ENCODE measurements at regions not wholly inside any gene's neighbourhood (a gene's known extent, or its start where the extent isn't known, plus 50 kb on each side); places are given as distances from the start of the nearest gene placed in this dataset.

GRCh38 chr7:10593080-10593479, 380.6 kb upstream of the PHF14 start:
- ChIA-PET POLR2A (no interaction called here), CTCF (interaction anchor here (0.7 kb wide), 1 partner anchor 968 kb away, joined by 3 read pairs; no protein-coding TSS in a partner anchor)
- Histone ChIP-seq H3K4me3 (ENCODE audit: low read length) (no peak overlapping the region), H3K9me3 (ENCODE audit: control insufficient read depth in 2 of 3, low read length in 3 of 3) (no peaks in the 10 kb centered on the region), H3K27me3 (ENCODE audit: control insufficient read depth in 2 of 2, insufficient read depth in 2 of 2, low read length in 2 of 2) (no peaks in the 10 kb centered on the region), H3K4me1 (ENCODE audit: control insufficient read depth in 2 of 2, insufficient read depth in 2 of 2, low read length in 2 of 2) (no peaks in the 10 kb centered on the region), H3K36me3 (ENCODE audit: control insufficient read depth in 2 of 3, insufficient read depth in 3 of 3, low read length in 3 of 3) (no peaks in the 10 kb centered on the region), H3K27ac (ENCODE audit: low read depth, low read length) (no peak overlapping the region)
- intact Hi-C loops (cut with micrococcal nuclease), result no loop called here
- Mint-ChIP-seq H3K9me3 (peaks cover 0 to 5% (median 0%) of the 10 kb centered on the region in 11 donors), H3K27me3 (peaks cover 0 to 11% (median 0%) of the 10 kb centered on the region in 5 donors), H3K4me3 (no peak overlapping the region), H3K27ac (no peak overlapping the region), H3K4me1 (no peaks in the 10 kb centered on the region), H3K36me3 (no peaks in the 10 kb centered on the region)
- no peak for ATAC-seq
- no peak for DNase-seq

- ChIA-PET CTCF (no interaction called here), POLR2A (no interaction called here)
- H3K9me3 Mint-ChIP-seq, result no peaks in the 10 kb centered on the region
- no peaks in the 10 kb centered on the region for H3K4me1 Mint-ChIP-seq
- ATAC-seq (no peak), DNase-seq (no peak)
- Histone ChIP-seq H3K27ac (ENCODE audit: low read depth, low read length) (no peak overlapping the region), H3K4me1 (ENCODE audit: control insufficient read depth in 2 of 2, insufficient read depth in 2 of 2, low read length in 2 of 2) (no peaks in the 10 kb centered on the region), H3K4me3 (ENCODE audit: low read length) (no peak overlapping the region), H3K36me3 (ENCODE audit: control insufficient read depth in 2 of 3, insufficient read depth in 3 of 3, low read length in 3 of 3) (no peaks in the 10 kb centered on the region), H3K27me3 (ENCODE audit: control insufficient read depth in 2 of 2, insufficient read depth in 2 of 2, low read length in 2 of 2) (no peaks in the 10 kb centered on the region), H3K9me3 (ENCODE audit: control insufficient read depth in 2 of 3, low read length in 3 of 3) (no peaks in the 10 kb centered on the region)
- no peak overlapping the region for H3K4me3 Mint-ChIP-seq
- no peak overlapping the region for H3K27ac Mint-ChIP-seq
- H3K36me3 Mint-ChIP-seq, result no peaks in the 10 kb centered on the region
- H3K27me3 Mint-ChIP-seq, result no peaks in the 10 kb centered on the region
- intact Hi-C loops (cut with micrococcal nuclease), result no loop called here
Measured at GRCh38 chr7:10596827-10597226, 376.8 kb upstream of the PHF14 start.

- Histone ChIP-seq H3K9me3 (ENCODE audit: control insufficient read depth in 2 of 3, low read length in 3 of 3) (no peaks in the 10 kb centered on the region), H3K4me3 (ENCODE audit: low read length) (no peak overlapping the region), H3K4me1 (ENCODE audit: control insufficient read depth in 2 of 2, insufficient read depth in 2 of 2, low read length in 2 of 2) (no peaks in the 10 kb centered on the region), H3K36me3 (ENCODE audit: control insufficient read depth in 2 of 3, insufficient read depth in 3 of 3, low read length in 3 of 3) (no peaks in the 10 kb centered on the region), H3K27ac (ENCODE audit: low read depth, low read length) (no peak overlapping the region), H3K27me3 (ENCODE audit: control insufficient read depth in 2 of 2, insufficient read depth in 2 of 2, low read length in 2 of 2) (no peaks in the 10 kb centered on the region)
- DNase-seq, result no peak
- no peak overlapping the region for H3K27ac Mint-ChIP-seq
- no peak overlapping the region for H3K4me3 Mint-ChIP-seq
- H3K4me1 Mint-ChIP-seq, result no peaks in the 10 kb centered on the region
- no peak for ATAC-seq
- intact Hi-C loops (cut with micrococcal nuclease), result no loop called here
- no peaks in the 10 kb centered on the region for H3K27me3 Mint-ChIP-seq
- CTCF ChIA-PET, result no interaction called here
- POLR2A ChIA-PET, result no interaction called here
- H3K36me3 Mint-ChIP-seq, result no peaks in the 10 kb centered on the region
- H3K9me3 Mint-ChIP-seq, result no peaks in the 10 kb centered on the region
Measured at GRCh38 chr7:10604128-10604527, 369.5 kb upstream of the PHF14 start.

GRCh38 chr7:10612950-10613349, 360.7 kb upstream of the PHF14 start:
- H3K27me3 Mint-ChIP-seq, result peaks cover 0 to 5% (median 0%) of the 10 kb centered on the region in 5 donors
- DNase-seq, result no peak
- H3K4me1 ChIP-seq (ENCODE audit: control insufficient read depth in 2 of 2, insufficient read depth in 2 of 2, low read length in 2 of 2), result no peaks in the 10 kb centered on the region
- no peaks in the 10 kb centered on the region for H3K9me3 ChIP-seq (ENCODE audit: control insufficient read depth in 2 of 3, low read length in 3 of 3)
- H3K36me3 ChIP-seq (ENCODE audit: control insufficient read depth in 2 of 3, insufficient read depth in 3 of 3, low read length in 3 of 3), result no peaks in the 10 kb centered on the region
- H3K36me3 Mint-ChIP-seq, result no peaks in the 10 kb centered on the region
- ChIA-PET POLR2A (no interaction called here), CTCF (no interaction called here)
- H3K4me3 Mint-ChIP-seq, result no peak overlapping the region
- peaks cover 0 to 5% (median 0%) of the 10 kb centered on the region in 11 donors for H3K9me3 Mint-ChIP-seq
- no peak for ATAC-seq
- H3K27ac ChIP-seq (ENCODE audit: low read depth, low read length), result no peak overlapping the region
- no peaks in the 10 kb centered on the region for H3K27me3 ChIP-seq (ENCODE audit: control insufficient read depth in 2 of 2, insufficient read depth in 2 of 2, low read length in 2 of 2)
- no peaks in the 10 kb centered on the region for H3K4me1 Mint-ChIP-seq
- no peak overlapping the region for H3K27ac Mint-ChIP-seq
- intact Hi-C loops (cut with micrococcal nuclease), result no loop called here
- no peak overlapping the region for H3K4me3 ChIP-seq (ENCODE audit: low read length)

GRCh38 chr7:10618953-10619352, 354.7 kb upstream of the PHF14 start:
- Mint-ChIP-seq H3K9me3 (peaks cover 0 to 5% (median 0%) of the 10 kb centered on the region in 11 donors), H3K4me1 (no peaks in the 10 kb centered on the region), H3K27me3 (peaks cover 0 to 11% (median 0%) of the 10 kb centered on the region in 5 donors), H3K27ac (no peak overlapping the region), H3K4me3 (no peak overlapping the region), H3K36me3 (no peaks in the 10 kb centered on the region)
- ChIA-PET POLR2A (no interaction called here), CTCF (no interaction called here)
- Histone ChIP-seq H3K9me3 (ENCODE audit: control insufficient read depth in 2 of 3, low read length in 3 of 3) (no peaks in the 10 kb centered on the region), H3K4me3 (ENCODE audit: low read length) (no peak overlapping the region), H3K27me3 (ENCODE audit: control insufficient read depth in 2 of 2, insufficient read depth in 2 of 2, low read length in 2 of 2) (no peaks in the 10 kb centered on the region), H3K27ac (ENCODE audit: low read depth, low read length) (no peak overlapping the region), H3K4me1 (ENCODE audit: control insufficient read depth in 2 of 2, insufficient read depth in 2 of 2, low read length in 2 of 2) (no peaks in the 10 kb centered on the region), H3K36me3 (ENCODE audit: control insufficient read depth in 2 of 3, insufficient read depth in 3 of 3, low read length in 3 of 3) (no peaks in the 10 kb centered on the region)
- intact Hi-C loops (cut with micrococcal nuclease), result no loop called here
- DNase-seq, result no peak
- no peak for ATAC-seq

- no peaks in the 10 kb centered on the region for H3K36me3 ChIP-seq (ENCODE audit: control insufficient read depth in 2 of 3, insufficient read depth in 3 of 3, low read length in 3 of 3)
- POLR2A ChIA-PET, result no interaction called here
- H3K4me3 Mint-ChIP-seq, result no peak overlapping the region
- ATAC-seq (no peak), DNase-seq (no peak)
- H3K4me1 ChIP-seq (ENCODE audit: control insufficient read depth in 2 of 2, insufficient read depth in 2 of 2, low read length in 2 of 2), result no peaks in the 10 kb centered on the region
- H3K9me3 ChIP-seq (ENCODE audit: control insufficient read depth in 2 of 3, low read length in 3 of 3), result no peaks in the 10 kb centered on the region
- no peak overlapping the region for H3K27ac ChIP-seq (ENCODE audit: low read depth, low read length)
- no peaks in the 10 kb centered on the region for H3K4me1 Mint-ChIP-seq
- no peaks in the 10 kb centered on the region for H3K27me3 ChIP-seq (ENCODE audit: control insufficient read depth in 2 of 2, insufficient read depth in 2 of 2, low read length in 2 of 2)
- H3K4me3 ChIP-seq (ENCODE audit: low read length), result no peak overlapping the region
- no peak overlapping the region for H3K27ac Mint-ChIP-seq
- H3K36me3 Mint-ChIP-seq, result peaks cover 0 to 5% (median 0%) of the 10 kb centered on the region in 5 donors
- intact Hi-C loops (cut with micrococcal nuclease), result no loop called here
- H3K9me3 Mint-ChIP-seq, result peaks cover 0 to 14% (median 7%) of the 10 kb centered on the region in 11 donors
- no peaks in the 10 kb centered on the region for H3K27me3 Mint-ChIP-seq
- CTCF ChIA-PET, result no interaction called here
Measured at GRCh38 chr7:10632712-10633111, 341.0 kb upstream of the PHF14 start.

GRCh38 chr7:10634239-10634638, 339.4 kb upstream of the PHF14 start:
- CTCF ChIA-PET, result no interaction called here
- Mint-ChIP-seq H3K27ac (no peak overlapping the region), H3K9me3 (peaks cover 0 to 14% (median 5%) of the 10 kb centered on the region in 11 donors), H3K27me3 (no peaks in the 10 kb centered on the region), H3K36me3 (peaks cover 0 to 5% (median 0%) of the 10 kb centered on the region in 5 donors), H3K4me1 (no peaks in the 10 kb centered on the region), H3K4me3 (no peak overlapping the region)
- Histone ChIP-seq H3K27ac (ENCODE audit: low read depth, low read length) (no peak overlapping the region), H3K4me3 (ENCODE audit: low read length) (no peak overlapping the region), H3K4me1 (ENCODE audit: control insufficient read depth in 2 of 2, insufficient read depth in 2 of 2, low read length in 2 of 2) (no peaks in the 10 kb centered on the region), H3K9me3 (ENCODE audit: control insufficient read depth in 2 of 3, low read length in 3 of 3) (no peaks in the 10 kb centered on the region), H3K27me3 (ENCODE audit: control insufficient read depth in 2 of 2, insufficient read depth in 2 of 2, low read length in 2 of 2) (no peaks in the 10 kb centered on the region), H3K36me3 (ENCODE audit: control insufficient read depth in 2 of 3, insufficient read depth in 3 of 3, low read length in 3 of 3) (no peaks in the 10 kb centered on the region)
- DNase-seq (no peak), ATAC-seq (no peak)
- POLR2A ChIA-PET, result no interaction called here
- intact Hi-C loops (cut with micrococcal nuclease), result no loop called here

Data from naive thymus-derived CD4-positive, alpha-beta T cell (primary cell).